ENCODE measurements at regions not wholly inside any gene's neighbourhood (a gene's known extent, or its start where the extent isn't known, plus 50 kb on each side); places are given as distances from the start of the nearest gene placed in this dataset.
"Not testable (repeated sequence)": the region's sequence is repeated elsewhere in the genome, so short reads cannot be mapped to it uniquely, and the experiment has no call there.

GRCh38 chr3:28575746-28576613, 227.4 kb upstream of the AZI2 start:
- DNase-seq = no peak

- DNase-seq = no peak
These were observed 228.1 kb upstream of the AZI2 start for GRCh38 chr3:28576614-28577200.

GRCh38 chr3:28577941-28578500, 229.4 kb upstream of the AZI2 start:
- DNase-seq = no peak

GRCh38 chr3:28586325-28586724, 237.7 kb upstream of the AZI2 start:
- no peak for DNase-seq

GRCh38 chr3:28587723-28588122, 239.1 kb upstream of the AZI2 start:
- no peak for DNase-seq

GRCh38 chr3:28590216-28590615, 241.6 kb upstream of the AZI2 start:
- DNase-seq = no peak

- no peak for DNase-seq
These were observed 242.2 kb upstream of the AZI2 start for GRCh38 chr3:28590860-28591259.

- no peak for DNase-seq
These were observed 246.7 kb upstream of the AZI2 start for GRCh38 chr3:28595372-28595771.

- no peak for DNase-seq
These were observed 248.8 kb upstream of the AZI2 start for GRCh38 chr3:28597452-28597851.

- no peak for DNase-seq
These were observed 249.5 kb upstream of the AZI2 start for GRCh38 chr3:28598165-28598564.

GRCh38 chr3:28601291-28601690, 252.7 kb upstream of the AZI2 start:
- no peak for DNase-seq

GRCh38 chr3:28606283-28606682, 257.7 kb upstream of the AZI2 start:
- DNase-seq = no peak

GRCh38 chr3:28612232-28612631, 263.6 kb upstream of the AZI2 start:
- no peak for DNase-seq

GRCh38 chr3:28613511-28614106, 265.0 kb upstream of the AZI2 start:
- DNase-seq = no peak

- DNase-seq = no peak
These were observed 266.4 kb upstream of the AZI2 start for GRCh38 chr3:28615071-28615470.

GRCh38 chr3:28615971-28616370, 267.3 kb upstream of the AZI2 start:
- DNase-seq = no peak

GRCh38 chr3:28617821-28618220, 269.2 kb upstream of the AZI2 start:
- no peak for DNase-seq

GRCh38 chr3:28623106-28623505, 274.5 kb upstream of the AZI2 start:
- no peak for DNase-seq

- DNase-seq = no peak
These were observed 275.5 kb upstream of the AZI2 start for GRCh38 chr3:28624084-28624483.

GRCh38 chr3:28627843-28628242, 279.2 kb upstream of the AZI2 start:
- DNase-seq = not testable (repeated sequence)

GRCh38 chr3:28634019-28634418, 285.4 kb upstream of the AZI2 start:
- DNase-seq = no peak

GRCh38 chr3:28637742-28638141, 289.1 kb upstream of the AZI2 start:
- no peak for DNase-seq

- no peak for DNase-seq
These were observed 296.5 kb upstream of the AZI2 start for GRCh38 chr3:28645149-28645548.

GRCh38 chr3:28646435-28646834, 297.8 kb upstream of the AZI2 start:
- DNase-seq = no peak
